ENCODE measurements at regions not wholly inside any gene's neighbourhood (a gene's known extent, or its start where the extent isn't known, plus 50 kb on each side); places are given as distances from the start of the nearest gene placed in this dataset.

DNA sequence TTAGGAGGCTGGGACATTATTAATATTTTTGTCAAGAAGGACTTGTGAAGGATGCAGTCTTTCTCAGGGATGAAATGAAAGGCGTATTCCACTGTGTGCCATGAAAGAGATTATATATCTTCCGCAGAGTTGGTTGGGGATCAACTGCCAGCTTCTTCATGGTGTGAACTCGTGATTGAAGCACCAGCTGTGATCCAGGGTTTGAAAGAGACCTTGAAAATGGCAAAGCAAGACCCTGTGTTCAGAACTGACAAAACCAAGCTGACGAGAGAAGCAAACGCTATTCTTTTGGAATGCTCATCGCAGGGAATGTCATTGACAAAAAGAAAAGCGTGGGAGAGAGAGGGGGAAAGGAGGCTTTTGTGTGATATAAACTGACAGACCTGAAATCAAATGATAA, 263.9 kb upstream of the ZNF608 start:
- Mint-ChIP-seq H3K4me1 (ENCODE audit: low read depth) (peaks cover 54% of the 10 kb centered on the region), H3K27ac (no peak overlapping the region)

DNA sequence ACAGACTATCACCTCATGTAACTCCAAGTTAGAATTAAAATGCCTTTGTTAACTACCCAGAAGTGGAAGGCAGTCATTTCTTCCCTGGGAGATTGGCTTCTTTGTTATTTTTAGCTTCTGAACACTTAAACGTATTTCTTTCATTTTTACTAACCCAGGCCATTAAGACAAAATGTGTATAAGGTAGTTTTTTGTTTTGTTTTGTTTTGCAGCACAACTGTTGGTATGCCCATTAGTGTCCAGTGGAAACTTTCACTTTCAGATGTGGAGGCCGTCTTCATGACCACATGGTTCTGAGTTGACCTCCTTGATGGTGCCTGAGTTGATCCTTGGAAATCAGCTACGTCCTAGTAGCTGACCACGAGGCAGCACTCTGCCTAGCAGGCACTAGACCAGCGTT, 264.6 kb upstream of the ZNF608 start:
- TF ChIP-seq, protein P1, sequence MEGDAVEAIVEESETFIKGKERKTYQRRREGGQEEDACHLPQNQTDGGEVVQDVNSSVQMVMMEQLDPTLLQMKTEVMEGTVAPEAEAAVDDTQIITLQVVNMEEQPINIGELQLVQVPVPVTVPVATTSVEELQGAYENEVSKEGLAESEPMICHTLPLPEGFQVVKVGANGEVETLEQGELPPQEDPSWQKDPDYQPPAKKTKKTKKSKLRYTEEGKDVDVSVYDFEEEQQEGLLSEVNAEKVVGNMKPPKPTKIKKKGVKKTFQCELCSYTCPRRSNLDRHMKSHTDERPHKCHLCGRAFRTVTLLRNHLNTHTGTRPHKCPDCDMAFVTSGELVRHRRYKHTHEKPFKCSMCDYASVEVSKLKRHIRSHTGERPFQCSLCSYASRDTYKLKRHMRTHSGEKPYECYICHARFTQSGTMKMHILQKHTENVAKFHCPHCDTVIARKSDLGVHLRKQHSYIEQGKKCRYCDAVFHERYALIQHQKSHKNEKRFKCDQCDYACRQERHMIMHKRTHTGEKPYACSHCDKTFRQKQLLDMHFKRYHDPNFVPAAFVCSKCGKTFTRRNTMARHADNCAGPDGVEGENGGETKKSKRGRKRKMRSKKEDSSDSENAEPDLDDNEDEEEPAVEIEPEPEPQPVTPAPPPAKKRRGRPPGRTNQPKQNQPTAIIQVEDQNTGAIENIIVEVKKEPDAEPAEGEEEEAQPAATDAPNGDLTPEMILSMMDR (IDR thresholded peaks at IDR 0.05; ENCODE audit: unreplicated experiment): no peak
- Mint-ChIP-seq H3K9me3 (ENCODE audit: low read depth) (no peaks in the 10 kb centered on the region), H3K4me1 (ENCODE audit: low read depth) (peaks cover 50% of the 10 kb centered on the region), H3K36me3 (ENCODE audit: insufficient read depth) (no peaks in the 10 kb centered on the region), H3K4me3 (ENCODE audit: low read depth) (peak overlapping the region; percentile 7), H3K27me3 (no peaks in the 10 kb centered on the region), H3K27ac (peak overlapping the region; percentile 82)
- DNase-seq (ENCODE audit: low spot score, unreplicated experiment): no peak

More for the DNA sequence above, 263.9 kb upstream of the ZNF608 start:
- no peak for DNase-seq (ENCODE audit: low spot score, unreplicated experiment)
- Mint-ChIP-seq H3K4me3 (ENCODE audit: low read depth) (no peak overlapping the region), H3K27me3 (no peaks in the 10 kb centered on the region), H3K9me3 (ENCODE audit: low read depth) (no peaks in the 10 kb centered on the region), H3K36me3 (ENCODE audit: insufficient read depth) (no peaks in the 10 kb centered on the region)
- TF ChIP-seq, protein P1 (IDR thresholded peaks at IDR 0.05; ENCODE audit: unreplicated experiment): no peak

DNA sequence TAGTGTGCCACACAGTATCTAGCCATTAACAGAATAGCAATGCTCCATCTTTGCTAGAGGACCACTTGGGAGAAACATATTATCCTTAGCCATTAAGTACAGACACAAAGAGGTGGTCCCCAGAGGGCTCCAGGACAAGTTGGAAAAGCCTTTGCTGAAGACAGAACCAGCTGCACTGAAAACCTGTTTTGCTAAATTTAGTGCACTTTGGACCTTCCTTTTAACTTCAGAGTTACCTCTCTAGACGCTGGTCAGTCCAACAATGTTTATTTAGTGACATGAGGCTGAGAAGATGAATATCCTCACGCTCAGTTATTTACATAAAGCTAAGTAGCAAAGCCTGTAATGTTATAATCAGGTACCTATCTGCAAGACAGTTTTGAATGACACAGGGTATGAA, 265.0 kb upstream of the ZNF608 start:
- no peaks in the 10 kb centered on the region for H3K9me3 Mint-ChIP-seq (ENCODE audit: low read depth)
- H3K36me3 Mint-ChIP-seq (ENCODE audit: insufficient read depth): no peaks in the 10 kb centered on the region
- H3K4me1 Mint-ChIP-seq (ENCODE audit: low read depth): peaks cover 49% of the 10 kb centered on the region
- peak overlapping the region; percentile 82 for H3K27ac Mint-ChIP-seq
- H3K4me3 Mint-ChIP-seq (ENCODE audit: low read depth): peak overlapping the region; percentile 7
- no peaks in the 10 kb centered on the region for H3K27me3 Mint-ChIP-seq
- TF ChIP-seq, protein P1 (IDR thresholded peaks at IDR 0.05; ENCODE audit: unreplicated experiment): no peak
- DNase-seq (ENCODE audit: low spot score, unreplicated experiment): no peak

DNA sequence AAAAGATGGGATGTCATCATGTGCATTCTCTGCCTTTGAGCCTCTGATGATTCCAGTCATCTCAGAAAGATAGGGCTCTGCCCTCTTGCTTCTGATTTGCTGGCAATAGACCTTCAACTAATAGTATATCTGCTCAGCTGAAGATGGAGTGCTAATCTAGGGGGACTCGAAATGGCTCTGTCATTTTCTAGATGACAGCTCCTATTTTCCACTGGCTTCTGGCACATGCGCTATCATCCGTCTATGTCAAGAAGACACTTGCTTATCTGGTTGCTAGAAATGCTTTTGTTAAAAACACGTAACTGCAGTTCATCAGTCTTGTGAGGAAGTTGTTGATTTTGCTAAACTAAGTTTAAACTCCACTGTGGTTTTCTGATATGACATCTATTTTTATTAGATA, 265.5 kb upstream of the ZNF608 start:
- H3K4me3 Mint-ChIP-seq (ENCODE audit: low read depth): no peak overlapping the region
- peaks cover 49% of the 10 kb centered on the region for H3K4me1 Mint-ChIP-seq (ENCODE audit: low read depth)
- TF ChIP-seq, protein P1 (IDR thresholded peaks at IDR 0.05; ENCODE audit: unreplicated experiment): no peak
- H3K9me3 Mint-ChIP-seq (ENCODE audit: low read depth): no peaks in the 10 kb centered on the region
- no peak for DNase-seq (ENCODE audit: low spot score, unreplicated experiment)
- no peaks in the 10 kb centered on the region for H3K36me3 Mint-ChIP-seq (ENCODE audit: insufficient read depth)
- no peaks in the 10 kb centered on the region for H3K27me3 Mint-ChIP-seq
- no peak overlapping the region for H3K27ac Mint-ChIP-seq

DNA sequence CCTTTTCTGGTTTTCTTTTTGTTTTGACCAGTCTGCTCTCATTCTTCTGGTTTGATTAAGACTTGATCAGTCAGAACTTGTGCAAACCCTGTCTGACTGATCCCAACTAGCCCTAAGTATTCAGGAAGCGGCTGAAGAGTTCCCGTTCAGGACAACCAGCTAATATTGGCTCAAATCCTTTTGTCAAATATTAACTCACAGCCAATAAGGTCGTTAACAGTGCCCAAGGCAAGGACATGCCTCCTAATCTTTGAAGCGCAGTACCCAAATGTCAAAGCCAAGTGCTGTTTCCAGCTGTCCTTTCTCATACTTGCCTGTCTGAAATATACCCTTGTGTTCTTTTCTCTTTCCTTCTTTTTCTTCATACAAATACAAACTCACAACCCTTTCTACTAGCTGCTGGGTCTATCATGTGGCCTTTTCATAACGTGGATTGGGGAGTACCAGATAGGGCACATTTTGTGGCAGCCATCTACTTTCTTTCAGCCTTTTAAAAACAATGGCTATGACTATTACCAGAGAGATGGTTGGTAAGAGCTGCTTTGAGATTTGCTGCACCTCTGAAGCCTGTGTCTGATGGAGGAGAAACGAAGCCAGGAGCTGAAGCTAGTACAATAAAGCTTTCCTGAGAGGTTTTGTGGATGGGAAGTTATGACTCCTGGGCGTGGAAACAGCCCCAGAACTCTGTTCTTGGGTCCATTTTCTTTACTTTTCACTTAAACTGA, 266.4 kb upstream of the ZNF608 start:
- H3K27ac Mint-ChIP-seq: peak overlapping the region; percentile 17
- no peak for DNase-seq (ENCODE audit: low spot score, unreplicated experiment)
- peak overlapping the region; percentile 9 for H3K4me3 Mint-ChIP-seq (ENCODE audit: low read depth)
- H3K9me3 Mint-ChIP-seq (ENCODE audit: low read depth): no peaks in the 10 kb centered on the region
- no peaks in the 10 kb centered on the region for H3K36me3 Mint-ChIP-seq (ENCODE audit: insufficient read depth)
- H3K27me3 Mint-ChIP-seq: no peaks in the 10 kb centered on the region
- peaks cover 56% of the 10 kb centered on the region for H3K4me1 Mint-ChIP-seq (ENCODE audit: low read depth)
- TF ChIP-seq, protein P1 (IDR thresholded peaks at IDR 0.05; ENCODE audit: unreplicated experiment): no peak
